Lower leg skin (tissue), 3 donors: ENCODE measurements at regions not wholly inside any gene's neighbourhood (a gene's known extent, or its start where the extent isn't known, plus 50 kb on each side); places are given as distances from the start of the nearest gene placed in this dataset.

Experiments used
- CTCF ChIP-seq, 3 donors: fragments of 450-650 bp; IDR thresholded peaks; one replicate each; pipeline ENCODE4 v1.5.1; 2016; ENCODE audit warnings: antibody characterized with exemption in 3 of 3, mild to moderate bottlenecking in 3 of 3, moderate library complexity in 2 of 3
- POLR2A ChIP-seq, 2 donors: fragments of 450-650 bp; IDR thresholded peaks; one replicate each; pipeline ENCODE4 v1.6.1; 2016 to 2017; ENCODE audit warnings: antibody characterized with exemption in 2 of 2, mild to moderate bottlenecking in 1 of 2, moderate library complexity in 1 of 2

- TF ChIP-seq CTCF (IDR thresholded peaks at IDR 0.05) (no peak), POLR2A (IDR thresholded peaks at IDR 0.05) (no peak)
Measured at GRCh38 chr14:62303437-62303836, 541.2 kb downstream of the SNAPC1 start.
